ENCODE measurements at regions not wholly inside any gene's neighbourhood (a gene's known extent, or its start where the extent isn't known, plus 50 kb on each side); places are given as distances from the start of the nearest gene placed in this dataset.

GRCh38 chr5:4906786-4907185 lies 233.3 kb upstream of the ADAMTS16 start:
- no peak for TF ChIP-seq CTCF (IDR thresholded peaks at IDR 0.05)
- no peak for TF ChIP-seq POLR2AphosphoS5 (IDR thresholded peaks at IDR 0.05)
